HCT116 (cell line): ENCODE measurements at regions not wholly inside any gene's neighbourhood (a gene's known extent, or its start where the extent isn't known, plus 50 kb on each side); places are given as distances from the start of the nearest gene placed in this dataset.

Experiments used
- ATAC-seq: fragments of 200-7000 bp; cut with Tn5 transposase; 2 replicates; pipeline ENCODE4 v1.9.1; 2020; ENCODE audit warnings: mild to moderate bottlenecking, moderate library complexity
- BruUV-seq: library from RNA; stranded (reverse); fragments of 400-500 nt; replicated peaks from 2 replicates; lab custom pipeline; 2021; lab: Mats Ljungman, UMichigan
- CTCF ChIA-PET: fragments of 300-600 bp; sonication (Branson Sonifier 250); formaldehyde crosslinking; loops from one replicate; lab custom pipeline; 2021; ENCODE audit warnings: antibody characterized with exemption; lab: Charles Lee
- POLR2A ChIA-PET: fragments of 300-600, 350-600 bp; sonication (Branson Sonifier 250); formaldehyde crosslinking; loops from one replicate; lab custom pipeline; 2021; ENCODE audit warnings: antibody characterized with exemption; lab: Charles Lee
- RAD21 ChIA-PET, 2 experiments: fragments of 300-600 bp; sonication (Branson Sonifier 250); formaldehyde crosslinking; loops; one replicate each; lab custom pipeline; 2023; ENCODE audit warnings: low total read pairs in 2 of 2; ENCODE audit not compliant: uncharacterized antibody in 2 of 2, unreplicated experiment in 2 of 2, low non-redundant PET in 1 of 2; lab: Charles Lee
- DNase-seq: peaks from one replicate; pipeline ENCODE4 v3.0.0-alpha.2; 2010; ENCODE audit warnings: low read depth, low spot score
- H2AFZ ChIP-seq: fragments of 200-600 bp; shearing (Covaris generic), sonication (generic); 2 replicates; pipeline ENCODE4 v1.6.1; 2017; ENCODE audit warnings: low read depth, mixed run types, mixed read lengths, antibody characterized with exemption, low read length; ENCODE audit not compliant: poor library complexity, severe bottlenecking
- H3K27ac ChIP-seq: 2 replicates; pipeline ENCODE4 v1.5.1; 2012; ENCODE audit warnings: low read depth, low read length
- H3K27me3 ChIP-seq: fragments of 200-600 bp; sonication (generic); 2 replicates; pipeline ENCODE4 v1.6.1; 2016; ENCODE audit warnings: mixed run types, low read length, mixed read lengths; ENCODE audit not compliant: insufficient read depth
- H3K36me3 ChIP-seq, 2 experiments: fragments of 200-500 bp in 1 of 2; fragments of 200-600 bp in 1 of 2; sonication (Bioruptor generic) in 1 of 2; sonication (generic) in 1 of 2; 2 replicates each; pipeline versions ENCODE4 v1.5.1 to v1.6.1; 2014 to 2016; ENCODE audit warnings: low read length in 2 of 2, inconsistent platforms in 1 of 2, mixed read lengths in 1 of 2, mixed run types in 1 of 2; ENCODE audit not compliant: insufficient read depth in 2 of 2, control insufficient read depth in 1 of 2
- H3K4me1 ChIP-seq, 2 experiments: fragments of 200-600 bp in 1 of 2; sonication (generic) in 1 of 2; 2 replicates each; pipeline versions ENCODE4 v1.5.1 to v1.6.1; 2012 to 2017; ENCODE audit warnings: low read length in 2 of 2, inconsistent platforms in 1 of 2, mild to moderate bottlenecking in 1 of 2, mixed read lengths in 1 of 2, mixed run types in 1 of 2, moderate library complexity in 1 of 2; ENCODE audit not compliant: insufficient read depth in 2 of 2, control insufficient read depth in 1 of 2
- H3K4me2 ChIP-seq: fragments of 200-600 bp; sonication (generic); 2 replicates; pipeline ENCODE4 v1.6.1; 2017; ENCODE audit warnings: mixed run types, low read length, mixed read lengths
- H3K4me3 ChIP-seq, 2 experiments: fragments of 200-600 bp in 1 of 2; sonication (generic) in 1 of 2; replicated peaks in 1 of 2; 2 replicates each; pipeline ENCODE4 v1.5.1; 2011 to 2016; ENCODE audit warnings: low read length in 2 of 2, control low read depth in 1 of 2, low read depth in 1 of 2, mild to moderate bottlenecking in 1 of 2, mixed read lengths in 1 of 2, mixed run types in 1 of 2
- H3K79me2 ChIP-seq: fragments of 200-600 bp; sonication (generic); 2 replicates; pipeline ENCODE4 v1.6.1; 2017; ENCODE audit warnings: mild to moderate bottlenecking, mixed run types, low read length, moderate library complexity, mixed read lengths; ENCODE audit not compliant: insufficient read depth
- H3K9ac ChIP-seq: fragments of 200-600 bp; sonication (generic); 2 replicates; pipeline ENCODE4 v1.6.1; 2016; ENCODE audit warnings: low read length, mixed read lengths
- H3K9me2 ChIP-seq: fragments of 200-600 bp; sonication (generic), shearing (Covaris generic); 2 replicates; pipeline ENCODE4 v1.6.1; 2017; ENCODE audit warnings: mixed run types, mild to moderate bottlenecking, moderate library complexity; ENCODE audit not compliant: insufficient read depth
- H3K9me3 ChIP-seq, 2 experiments: fragments of 200-500 bp in 1 of 2; fragments of 200-600 bp in 1 of 2; sonication (Bioruptor generic) in 1 of 2; sonication (generic) in 1 of 2; 2 replicates each; pipeline ENCODE4 v1.6.1; 2014 to 2017; ENCODE audit warnings: low read length in 2 of 2, mixed read lengths in 2 of 2, inconsistent platforms in 1 of 2, low read depth in 1 of 2, mild to moderate bottlenecking in 1 of 2, mixed run types in 1 of 2, moderate library complexity in 1 of 2; ENCODE audit not compliant: control insufficient read depth in 1 of 2, insufficient read depth in 1 of 2
- H4K20me1 ChIP-seq: fragments of 200-600 bp; sonication (generic), shearing (Covaris generic); 2 replicates; pipeline ENCODE4 v1.6.1; 2017; ENCODE audit warnings: mixed run types, mild to moderate bottlenecking, moderate library complexity; ENCODE audit not compliant: insufficient read depth
- CEBPB ChIP-seq: IDR thresholded peaks from 2 replicates; pipeline ENCODE4 v1.6.1; 2012; ENCODE audit warnings: low read depth
- CTCF ChIP-seq, 3 experiments: fragments of 200-600 bp in 1 of 3; sonication (generic) in 1 of 3; IDR thresholded peaks in 2 of 3; conservative IDR thresholded peaks in 1 of 3; 2 replicates each; pipeline ENCODE4 v1.5.1; 2012 to 2017; ENCODE audit warnings: low read depth in 2 of 3, low read length in 2 of 3, antibody characterized with exemption in 1 of 3, borderline replicate concordance in 1 of 3, control low read depth in 1 of 3, mild to moderate bottlenecking in 1 of 3, mixed read lengths in 1 of 3, mixed run types in 1 of 3, moderate library complexity in 1 of 3; ENCODE audit not compliant: insufficient read depth in 1 of 3
- EGR1 ChIP-seq: IDR thresholded peaks from 2 replicates; pipeline ENCODE4 v1.6.1; 2012; ENCODE audit warnings: low read depth
- ELF1 ChIP-seq: IDR thresholded peaks from 2 replicates; pipeline ENCODE4 v1.6.1; 2012; ENCODE audit warnings: low read depth, borderline replicate concordance
- EZH2 ChIP-seq: fragments of 200-600 bp; sonication (generic); IDR thresholded peaks from 2 replicates; pipeline ENCODE4 v1.6.1; 2017; ENCODE audit warnings: antibody characterized with exemption, mixed run types
- FOSL1 ChIP-seq: IDR thresholded peaks from 2 replicates; pipeline ENCODE4 v1.6.1; 2012; ENCODE audit warnings: low read depth
- RAD21 ChIP-seq: IDR thresholded peaks from 2 replicates; pipeline ENCODE4 v1.6.1; 2012; ENCODE audit warnings: low read depth, mild to moderate bottlenecking
- SIN3A ChIP-seq: IDR thresholded peaks from 2 replicates; pipeline ENCODE4 v1.6.1; 2012; ENCODE audit warnings: low read depth
- SRF ChIP-seq: IDR thresholded peaks from 2 replicates; pipeline ENCODE4 v1.6.1; 2012; ENCODE audit warnings: low read depth
- TCF7L2 ChIP-seq: IDR thresholded peaks from 2 replicates; pipeline ENCODE4 v1.7.0; 2011; ENCODE audit warnings: borderline replicate concordance, inconsistent platforms; ENCODE audit not compliant: insufficient read depth, insufficient read length; ENCODE audit errors: extremely low read depth
- YY1 ChIP-seq: IDR thresholded peaks from 2 replicates; pipeline ENCODE4 v1.6.1; 2011; ENCODE audit warnings: low read length, low read depth, moderate library complexity, mild to moderate bottlenecking; ENCODE audit not compliant: insufficient replicate concordance; ENCODE audit errors: extremely low read depth
- ZBTB33 ChIP-seq: IDR thresholded peaks from 2 replicates; pipeline ENCODE4 v1.6.1; 2011; ENCODE audit warnings: mild to moderate bottlenecking, low read length, moderate library complexity; ENCODE audit not compliant: insufficient replicate concordance; ENCODE audit errors: extremely low read depth
- ZFX ChIP-seq: fragments of 450-650 bp; IDR thresholded peaks from 2 replicates; pipeline ENCODE4 v1.6.1; 2017
- ZNF274 ChIP-seq: fragments of 200-500 bp; sonication (Bioruptor generic); IDR thresholded peaks from 2 replicates; pipeline ENCODE4 v1.6.1; 2014; ENCODE audit warnings: mild to moderate bottlenecking, low read depth, low read length, inconsistent platforms
- intact Hi-C: fragments of 100-400 bp; cut with micrococcal nuclease; formaldehyde crosslinking; loops from 2 replicates; pipeline ENCODE4 v1.10.0; 2022
- TF ChIP-seq, protein P1 (sequence below): IDR thresholded peaks from 2 replicates; pipeline ENCODE4 v1.6.1; 2012; ENCODE audit warnings: low read depth
- TF ChIP-seq, protein P2 (sequence below): IDR thresholded peaks from 2 replicates; pipeline ENCODE4 v1.6.1; 2012

DNA sequence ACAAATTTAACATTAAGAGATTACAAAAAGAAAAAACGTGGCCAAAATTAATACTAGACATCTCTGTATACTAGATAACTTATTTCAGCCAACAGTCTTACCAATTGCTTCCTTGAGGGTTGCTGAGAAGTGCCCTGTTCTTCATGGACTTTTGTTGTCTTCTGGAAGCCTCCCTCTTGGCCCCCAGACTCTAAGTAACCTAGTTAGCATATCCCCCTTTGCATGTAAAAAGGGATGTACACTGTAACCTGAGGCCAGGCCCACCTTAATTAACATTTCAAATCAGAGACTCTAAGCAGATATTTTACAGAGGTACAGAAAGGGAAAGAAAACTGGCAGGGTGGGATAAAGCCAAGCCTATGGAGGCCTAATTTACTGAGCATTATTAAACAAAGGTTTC, 1047.3 kb downstream of the ADGRL2 start:
- BruUV-seq: no TSS peak
- H3K4me3 ChIP-seq: no peak overlapping the region
- ChIA-PET CTCF (no interaction called here), RAD21 (no interaction called here), POLR2A (no interaction called here)
- intact Hi-C loops: no loop called here
- H4K20me1 ChIP-seq: no peaks in the 10 kb centered on the region
- H2AFZ ChIP-seq: no peak overlapping the region
- no peak overlapping the region for H3K4me2 ChIP-seq
- TF ChIP-seq CTCF (IDR thresholded peaks at IDR 0.05 in 2 of 3, conservative IDR thresholded peaks at IDR 0.05 in 1 of 3; ENCODE audit: borderline replicate concordance in 1 of 3, insufficient read depth in 1 of 3, low read depth in 2 of 3, low read length in 2 of 3) (no peak), SRF (no peak), ZFX (no peak), ZBTB33 (no peak), TCF7L2 (no peak), EGR1 (no peak), RAD21 (no peak), YY1 (no peak), ZNF274 (no peak), CEBPB (no peak), FOSL1 (no peak), SIN3A (no peak), ELF1 (no peak), EZH2 (no peak)
- TF ChIP-seq, protein P1, sequence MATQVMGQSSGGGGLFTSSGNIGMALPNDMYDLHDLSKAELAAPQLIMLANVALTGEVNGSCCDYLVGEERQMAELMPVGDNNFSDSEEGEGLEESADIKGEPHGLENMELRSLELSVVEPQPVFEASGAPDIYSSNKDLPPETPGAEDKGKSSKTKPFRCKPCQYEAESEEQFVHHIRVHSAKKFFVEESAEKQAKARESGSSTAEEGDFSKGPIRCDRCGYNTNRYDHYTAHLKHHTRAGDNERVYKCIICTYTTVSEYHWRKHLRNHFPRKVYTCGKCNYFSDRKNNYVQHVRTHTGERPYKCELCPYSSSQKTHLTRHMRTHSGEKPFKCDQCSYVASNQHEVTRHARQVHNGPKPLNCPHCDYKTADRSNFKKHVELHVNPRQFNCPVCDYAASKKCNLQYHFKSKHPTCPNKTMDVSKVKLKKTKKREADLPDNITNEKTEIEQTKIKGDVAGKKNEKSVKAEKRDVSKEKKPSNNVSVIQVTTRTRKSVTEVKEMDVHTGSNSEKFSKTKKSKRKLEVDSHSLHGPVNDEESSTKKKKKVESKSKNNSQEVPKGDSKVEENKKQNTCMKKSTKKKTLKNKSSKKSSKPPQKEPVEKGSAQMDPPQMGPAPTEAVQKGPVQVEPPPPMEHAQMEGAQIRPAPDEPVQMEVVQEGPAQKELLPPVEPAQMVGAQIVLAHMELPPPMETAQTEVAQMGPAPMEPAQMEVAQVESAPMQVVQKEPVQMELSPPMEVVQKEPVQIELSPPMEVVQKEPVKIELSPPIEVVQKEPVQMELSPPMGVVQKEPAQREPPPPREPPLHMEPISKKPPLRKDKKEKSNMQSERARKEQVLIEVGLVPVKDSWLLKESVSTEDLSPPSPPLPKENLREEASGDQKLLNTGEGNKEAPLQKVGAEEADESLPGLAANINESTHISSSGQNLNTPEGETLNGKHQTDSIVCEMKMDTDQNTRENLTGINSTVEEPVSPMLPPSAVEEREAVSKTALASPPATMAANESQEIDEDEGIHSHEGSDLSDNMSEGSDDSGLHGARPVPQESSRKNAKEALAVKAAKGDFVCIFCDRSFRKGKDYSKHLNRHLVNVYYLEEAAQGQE: no peak
- TF ChIP-seq, protein P2, sequence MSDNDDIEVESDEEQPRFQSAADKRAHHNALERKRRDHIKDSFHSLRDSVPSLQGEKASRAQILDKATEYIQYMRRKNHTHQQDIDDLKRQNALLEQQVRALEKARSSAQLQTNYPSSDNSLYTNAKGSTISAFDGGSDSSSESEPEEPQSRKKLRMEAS: no peak
- peaks cover 0 to 2% of the 10 kb centered on the region in 2 experiments; a peak in 2 of 4 replicates for H3K9me3 ChIP-seq
- H3K36me3 ChIP-seq: no peaks in the 10 kb centered on the region
- H3K27ac ChIP-seq: no peak overlapping the region
- no peaks in the 10 kb centered on the region for H3K9me2 ChIP-seq
- no peak overlapping the region for H3K9ac ChIP-seq
- H3K4me1 ChIP-seq: no peaks in the 10 kb centered on the region
- no peaks in the 10 kb centered on the region for H3K79me2 ChIP-seq
- no peak for DNase-seq
- no peaks in the 10 kb centered on the region for H3K27me3 ChIP-seq
- no peak for ATAC-seq
